ENCODE measurements at regions not wholly inside any gene's neighbourhood (a gene's known extent, or its start where the extent isn't known, plus 50 kb on each side); places are given as distances from the start of the nearest gene placed in this dataset.
"Not testable (repeated sequence)": the region's sequence is repeated elsewhere in the genome, so short reads cannot be mapped to it uniquely, and the experiment has no call there.

DNA sequence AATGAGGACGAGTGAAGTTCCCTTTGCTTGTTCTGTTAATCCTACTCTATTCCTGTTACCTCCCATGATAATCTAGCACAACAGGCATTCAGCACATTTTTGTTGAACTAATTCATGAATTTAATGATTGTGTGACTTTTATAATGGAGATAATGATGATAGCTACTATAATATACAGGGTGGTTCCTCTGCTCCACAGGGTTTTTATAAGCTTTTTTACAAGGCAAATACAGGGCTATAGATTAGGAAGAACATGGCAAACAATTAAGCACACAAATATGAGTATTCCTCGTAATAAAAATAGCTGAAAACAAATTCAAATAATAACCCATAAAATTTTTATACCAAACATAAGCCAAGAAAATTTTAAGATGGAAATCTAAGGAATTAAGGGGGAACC, 145.6 kb upstream of the TMTC1 start:
- DNase-seq = no peak

DNA sequence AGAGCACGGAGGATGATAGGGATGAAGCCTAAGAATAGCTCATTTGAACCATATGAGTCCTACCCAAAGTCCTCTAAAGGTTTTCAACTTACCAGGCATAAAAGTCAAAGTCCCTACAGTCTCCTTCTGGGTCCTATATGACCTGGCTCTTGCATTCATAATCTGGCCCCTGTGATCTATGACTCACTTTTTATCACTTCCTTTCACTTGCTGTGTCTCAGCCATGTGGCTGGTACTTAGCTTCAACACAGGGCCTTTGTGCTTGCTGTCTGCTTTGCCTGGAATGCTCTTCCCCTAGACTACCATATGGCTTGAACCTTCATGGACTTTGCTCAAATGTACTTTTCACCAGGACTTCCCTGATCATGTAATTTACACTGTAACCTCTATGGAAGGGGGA, 137.6 kb upstream of the TMTC1 start:
- no peak for DNase-seq

DNA sequence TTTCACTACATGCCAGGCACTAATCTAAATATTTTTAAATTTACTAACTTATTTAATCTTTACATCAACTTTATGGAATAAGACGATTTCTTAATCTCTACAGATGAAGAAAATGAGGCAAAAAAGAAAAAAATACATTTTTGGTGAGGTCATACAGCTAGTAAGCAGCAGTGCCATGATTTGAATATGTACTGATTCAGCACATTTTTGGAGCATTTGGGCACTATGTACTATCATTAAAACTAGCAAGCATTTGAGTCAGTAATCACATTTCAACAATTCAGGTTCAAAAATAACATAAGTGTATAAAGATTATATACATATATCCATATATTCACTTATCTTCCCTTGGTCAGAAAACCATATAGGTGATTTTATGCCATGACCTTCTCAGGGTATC, 124.4 kb upstream of the TMTC1 start:
- DNase-seq = no peak

GRCh38 chr12:29907461-29907860, 123.7 kb upstream of the TMTC1 start:
- no peak for DNase-seq

GRCh38 chr12:29902043-29902442, 118.3 kb upstream of the TMTC1 start:
- DNase-seq = no peak

- no peak for DNase-seq
Measured at GRCh38 chr12:29901585-29901984, 117.8 kb upstream of the TMTC1 start.

GRCh38 chr12:29899212-29899931, 115.6 kb upstream of the TMTC1 start:
- DNase-seq = no peak

DNA sequence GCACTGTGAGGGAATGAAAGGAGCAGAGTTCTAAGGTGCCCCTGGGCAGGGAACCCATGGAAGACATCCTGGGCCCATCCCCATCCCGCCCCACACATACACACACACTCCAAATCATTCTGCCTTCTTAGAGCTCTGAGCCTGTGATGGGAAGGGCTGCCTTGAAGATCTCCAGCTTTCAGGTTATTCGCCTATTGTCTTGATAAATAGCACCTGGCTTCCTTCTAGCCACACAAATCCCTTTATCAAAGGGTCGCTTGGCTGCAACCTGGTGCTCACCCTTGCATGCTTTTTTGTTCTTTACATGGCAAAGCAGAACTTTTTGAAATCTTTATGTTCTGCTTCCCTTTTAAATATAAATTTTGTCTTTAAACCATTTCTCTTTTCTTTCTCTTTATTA, 112.2 kb upstream of the TMTC1 start:
- no peak for DNase-seq

- DNase-seq = no peak
Measured at GRCh38 chr12:29893002-29893401, 109.3 kb upstream of the TMTC1 start.

GRCh38 chr12:29891792-29892191, 108.0 kb upstream of the TMTC1 start:
- DNase-seq = no peak

DNA sequence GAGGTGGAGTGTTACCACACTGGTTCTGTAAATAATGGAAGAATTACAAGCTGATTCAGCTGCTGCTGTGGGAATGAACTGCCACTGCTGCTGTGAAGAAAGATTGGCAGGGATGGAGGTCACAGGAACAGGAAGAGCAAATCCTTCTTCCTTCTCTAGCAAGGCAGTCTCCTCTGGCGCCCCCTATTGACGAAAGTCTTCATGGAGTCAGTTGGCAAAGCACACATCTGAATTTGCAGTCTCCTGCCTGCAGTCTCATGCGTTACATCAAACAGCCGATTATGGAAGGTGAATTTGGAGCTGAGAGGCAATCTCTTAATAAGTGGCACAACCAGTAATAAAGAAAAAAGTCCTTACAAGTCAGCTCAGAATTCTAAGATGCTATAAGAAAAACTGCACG, 106.0 kb upstream of the TMTC1 start:
- DNase-seq = peak; percentile 65 to 82 (median 76)

- no peak for DNase-seq
Measured at GRCh38 chr12:29888777-29889176, 105.0 kb upstream of the TMTC1 start.

DNA sequence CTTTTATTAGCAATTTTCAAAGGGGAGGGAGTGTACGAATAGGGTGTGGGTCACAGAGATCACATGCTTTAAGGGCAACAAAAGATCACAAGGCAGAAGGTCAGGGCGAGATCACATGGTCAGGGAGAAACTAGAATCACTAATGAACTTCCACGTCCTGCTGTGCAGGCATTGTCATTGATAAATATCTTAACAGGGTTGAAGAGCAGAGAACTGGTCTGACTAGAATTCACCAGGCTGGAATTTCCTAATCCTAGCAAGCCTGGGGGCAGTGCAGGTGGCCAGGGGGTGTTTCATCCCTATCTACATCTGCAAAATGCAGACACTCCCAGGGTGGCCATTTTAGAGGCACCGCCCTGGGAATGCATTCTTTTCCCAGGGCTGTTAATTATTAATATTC, 101.2 kb upstream of the TMTC1 start:
- DNase-seq = not testable (repeated sequence)

DNA sequence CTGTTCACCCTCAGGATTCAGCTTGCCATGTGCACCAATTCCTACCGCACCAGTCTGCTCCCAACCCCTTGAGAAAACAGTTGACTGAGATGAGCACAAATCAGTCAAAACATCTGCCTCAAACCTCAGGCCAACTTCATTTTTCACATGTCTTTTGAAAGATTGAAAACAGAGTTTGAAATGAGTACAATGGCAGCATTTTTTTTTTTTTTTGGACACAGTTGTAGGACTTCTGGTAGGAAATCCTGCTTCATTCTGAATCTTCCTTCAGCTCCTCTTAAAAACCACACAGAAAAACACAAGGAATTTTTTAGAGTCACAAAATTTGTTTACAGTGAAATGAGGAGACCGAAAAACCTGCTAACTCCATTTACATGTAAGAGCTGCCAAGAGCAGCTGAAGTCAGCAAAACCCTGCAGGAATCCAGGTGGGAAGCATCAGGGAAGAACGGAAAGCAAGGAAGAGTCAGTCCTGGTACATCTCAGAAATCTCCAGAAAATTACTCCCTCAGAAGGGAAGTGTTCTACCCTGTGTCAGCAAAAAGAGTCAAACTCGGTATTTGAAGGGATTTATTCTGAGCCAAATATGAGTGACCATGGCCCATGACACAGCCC, 100.3 kb upstream of the TMTC1 start:
- no peak for DNase-seq

DNA sequence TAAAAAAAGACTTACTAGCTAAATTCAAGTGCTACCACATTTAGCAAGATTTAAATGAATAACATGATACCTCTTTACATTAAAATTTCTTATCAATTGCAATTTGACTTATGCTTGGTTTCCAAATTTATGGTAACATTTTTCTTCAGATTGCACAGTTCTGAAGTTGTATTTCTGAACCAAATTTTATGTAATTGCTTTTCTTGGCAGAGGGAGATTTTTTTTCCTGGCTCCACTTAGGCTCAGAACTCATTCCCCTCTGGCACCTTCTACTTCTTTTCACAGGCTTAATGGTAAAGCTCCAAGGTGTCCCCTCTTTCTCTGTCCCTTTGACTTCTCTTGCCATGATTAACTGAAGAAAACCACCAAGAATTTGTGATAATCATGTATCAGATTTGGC, 99.8 kb upstream of the TMTC1 start:
- DNase-seq = no peak

GRCh38 chr12:29882846-29883245, 99.1 kb upstream of the TMTC1 start:
- DNase-seq = no peak

DNA sequence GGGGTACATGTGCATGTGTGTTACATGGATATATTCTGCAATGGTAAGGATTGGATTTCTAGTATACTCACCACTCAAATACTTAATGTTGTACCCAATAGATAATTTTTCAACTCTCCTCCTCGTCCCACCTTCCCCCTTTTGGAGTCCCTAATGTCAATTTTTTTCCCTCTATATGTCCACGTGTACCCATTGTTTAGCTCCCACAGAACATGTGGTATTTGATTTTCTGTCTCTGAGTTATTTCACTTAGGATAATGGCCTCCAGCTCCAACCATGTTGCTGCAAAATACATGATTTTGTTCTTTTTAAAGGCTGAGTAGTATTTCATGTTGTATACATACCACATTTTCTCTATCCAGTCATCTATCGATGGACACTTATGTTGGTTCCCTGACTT, 97.2 kb upstream of the TMTC1 start:
- no peak for DNase-seq

GRCh38 chr12:29879606-29880308, 96.0 kb upstream of the TMTC1 start:
- no peak for DNase-seq

DNA sequence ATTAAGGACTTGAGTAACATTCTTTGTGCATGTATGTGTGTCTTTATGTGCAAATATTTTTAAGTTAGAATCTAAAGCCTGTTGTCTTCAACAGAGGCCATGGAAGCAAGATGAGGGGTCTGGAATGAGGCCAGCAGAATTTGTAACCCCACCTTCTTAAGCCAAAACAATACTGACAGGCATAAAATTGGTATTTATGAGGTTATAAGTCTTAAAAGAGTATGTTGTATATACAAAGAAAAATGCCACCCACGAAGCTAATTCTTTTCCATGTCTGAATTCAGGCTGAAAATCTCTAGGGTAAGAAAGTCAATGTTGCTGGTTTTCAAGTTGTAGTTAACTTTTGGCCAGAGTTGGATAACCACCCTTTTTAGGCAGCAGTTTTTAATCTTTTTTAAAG, 86.2 kb upstream of the TMTC1 start:
- no peak for DNase-seq

DNA sequence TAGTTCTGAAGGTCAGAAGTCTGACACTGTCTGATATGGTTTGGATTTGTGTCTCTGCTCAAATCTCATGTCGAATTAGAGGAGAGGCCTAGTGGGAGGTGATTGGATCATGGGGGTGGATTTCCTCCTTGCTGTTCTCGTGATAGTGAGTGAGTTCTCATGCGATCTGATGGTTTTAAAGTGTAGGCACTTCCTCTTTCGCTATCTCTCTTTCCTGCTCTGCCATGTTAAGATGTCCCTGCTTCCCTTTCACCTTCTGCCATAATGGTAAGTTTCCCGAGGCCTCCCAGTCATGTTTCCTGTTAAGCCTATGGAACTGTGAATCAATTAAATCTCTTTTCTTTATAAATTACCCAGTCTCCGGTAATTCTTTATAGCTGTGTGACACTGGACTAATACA, 84.1 kb upstream of the TMTC1 start:
- no peak for DNase-seq

DNA sequence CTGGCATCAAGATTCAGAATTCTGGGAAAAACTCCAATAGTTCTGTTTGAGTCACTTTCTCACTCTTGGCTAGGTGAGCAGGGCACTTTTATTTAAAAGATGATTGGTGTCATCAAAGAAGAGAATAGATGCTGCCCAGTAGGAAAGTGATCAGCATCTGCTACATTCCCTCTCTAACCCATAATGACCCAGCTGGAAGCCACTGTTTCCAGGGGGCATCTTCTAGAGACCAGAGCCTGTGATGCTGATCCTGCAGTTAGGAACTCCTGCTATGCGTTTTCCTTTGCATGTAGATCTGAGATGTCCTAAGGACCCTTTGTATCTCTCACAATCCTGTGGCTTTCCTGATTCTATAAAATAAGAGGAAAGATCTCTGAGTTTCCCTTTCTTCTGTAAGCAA, 79.9 kb upstream of the TMTC1 start:
- no peak for DNase-seq

- DNase-seq = no peak
Measured at GRCh38 chr12:29858270-29858786, 74.6 kb upstream of the TMTC1 start.

GRCh38 chr12:29847246-29847645, 63.5 kb upstream of the TMTC1 start:
- DNase-seq = no peak

DNA sequence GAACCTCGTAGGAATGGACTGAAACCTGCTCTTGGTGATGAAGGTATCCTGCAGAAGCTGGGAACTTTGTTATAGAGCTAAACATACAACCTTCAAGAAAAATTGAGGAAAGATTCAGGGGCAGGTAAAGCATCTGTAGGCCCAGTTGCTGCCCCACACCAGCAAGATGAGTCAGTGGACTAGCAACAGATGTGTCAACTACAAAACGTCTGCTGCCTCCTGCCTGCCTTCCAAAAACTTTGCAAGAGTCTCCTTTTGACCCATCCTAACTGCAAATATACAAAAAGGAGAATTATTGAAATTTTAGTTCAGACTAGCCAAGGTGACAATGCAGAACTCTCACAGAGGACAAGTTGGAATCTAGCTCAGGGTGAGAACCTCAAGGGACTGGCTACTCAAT, 60.9 kb upstream of the TMTC1 start:
- no peak for DNase-seq
